Frontal cortex (tissue), 3 donors: ENCODE measurements at regions not wholly inside any gene's neighbourhood (a gene's known extent, or its start where the extent isn't known, plus 50 kb on each side); places are given as distances from the start of the nearest gene placed in this dataset.
"Not testable (repeated sequence)": the region's sequence is repeated elsewhere in the genome, so short reads cannot be mapped to it uniquely, and the experiment has no call there.

Source experiments
- DNase-seq, 2 donors: peaks; one replicate each; pipeline ENCODE4 v3.0.0; 2012; ENCODE audit warnings: low spot score in 2 of 2
- FAIRE-seq: peaks from 2 replicates; lab custom pipeline; 2012; peaks lifted over from hg19 to GRCh38; lab: Jason Lieb, UNC
- donor health status: control.
- donor health status: control.
- donor health status: control.

DNA sequence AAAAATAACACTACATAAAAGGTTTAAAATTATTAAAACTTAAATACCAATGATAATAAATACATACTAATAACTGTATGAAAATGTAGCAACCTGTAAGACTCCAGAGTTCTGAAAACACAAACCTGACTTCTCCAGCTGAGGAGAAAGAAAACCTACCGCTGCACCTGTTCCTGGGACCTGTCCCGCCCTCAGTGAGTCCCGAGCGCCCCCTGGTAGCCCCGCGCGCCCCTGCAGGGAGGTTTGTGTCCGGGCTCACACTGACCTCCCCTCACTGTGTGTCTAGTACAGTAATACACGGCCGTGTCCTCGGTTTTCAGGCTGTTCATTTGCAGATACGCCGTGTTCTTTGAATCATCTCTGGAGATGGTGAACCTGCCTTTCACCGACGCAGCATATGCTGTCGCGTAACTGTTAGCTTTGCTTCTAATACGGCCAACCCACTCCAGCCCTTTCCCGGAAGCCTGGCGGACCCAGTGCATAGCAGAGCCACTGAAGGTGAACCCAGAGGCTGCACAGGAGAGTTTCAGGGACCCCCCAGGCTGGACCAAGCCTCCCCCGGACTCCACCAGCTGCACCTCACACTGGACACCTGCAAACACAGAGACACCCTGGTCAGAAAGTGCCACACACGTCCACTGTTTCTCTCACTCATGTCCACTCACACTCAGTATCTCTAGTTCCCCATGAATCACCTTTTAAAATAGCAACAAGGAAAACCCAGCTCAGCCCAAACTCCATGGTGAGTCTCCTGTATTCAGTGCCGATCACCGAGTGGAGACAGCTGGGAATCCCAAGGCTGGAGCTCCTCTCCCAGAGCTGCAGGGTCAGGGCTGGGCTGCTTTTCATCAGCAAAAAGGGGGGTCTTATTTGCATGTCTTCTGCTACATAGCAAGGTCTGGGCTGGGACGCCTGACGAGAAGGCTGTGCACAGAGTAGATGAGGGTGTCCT is 1276.3 kb downstream of the TMEM121 start:
- DNase-seq (no peak), FAIRE-seq (no peak)

DNA sequence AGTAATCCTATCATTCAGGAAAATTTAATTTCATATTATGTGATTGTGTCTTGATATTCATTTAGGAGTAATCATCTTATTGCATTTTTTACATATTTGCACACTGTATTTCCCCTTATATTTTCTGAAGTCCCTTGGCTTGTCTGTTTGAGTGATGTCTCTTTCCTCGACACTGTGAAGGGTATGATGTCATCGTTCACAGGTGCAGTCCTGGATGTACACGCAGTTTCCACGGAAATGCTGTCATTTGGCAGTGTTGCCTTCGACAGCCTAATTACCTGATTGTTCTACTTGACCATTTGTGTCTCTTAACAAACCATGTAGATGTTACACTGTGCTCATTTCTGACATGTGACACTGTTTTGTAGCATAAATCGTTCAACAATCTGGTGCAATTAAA is 1277.0 kb downstream of the TMEM121 start:
- no peak for DNase-seq

DNA sequence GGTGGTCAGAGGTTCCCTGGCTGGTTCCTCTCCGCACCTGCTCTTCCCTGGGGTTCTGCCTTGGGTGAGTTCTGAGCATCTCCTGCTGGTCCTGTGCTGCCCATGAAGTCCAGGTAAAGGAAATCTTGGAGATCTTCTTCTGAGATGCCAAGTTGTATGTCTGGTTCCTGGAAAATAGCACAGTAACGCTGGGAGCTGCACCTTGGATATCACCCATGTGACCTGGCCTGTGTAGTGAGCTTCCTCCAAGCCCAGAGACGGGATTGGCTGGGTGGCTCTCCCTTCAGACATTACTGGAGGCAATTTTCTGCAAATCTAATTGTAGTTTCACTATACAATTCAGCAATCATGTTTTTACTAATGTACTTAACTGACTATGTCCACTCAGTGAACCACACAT is 1281.1 kb downstream of the TMEM121 start:
- no peak for FAIRE-seq
- DNase-seq, result no peak

More for the DNA sequence above, 1277.0 kb downstream of the TMEM121 start:
- FAIRE-seq, result no peak

DNA sequence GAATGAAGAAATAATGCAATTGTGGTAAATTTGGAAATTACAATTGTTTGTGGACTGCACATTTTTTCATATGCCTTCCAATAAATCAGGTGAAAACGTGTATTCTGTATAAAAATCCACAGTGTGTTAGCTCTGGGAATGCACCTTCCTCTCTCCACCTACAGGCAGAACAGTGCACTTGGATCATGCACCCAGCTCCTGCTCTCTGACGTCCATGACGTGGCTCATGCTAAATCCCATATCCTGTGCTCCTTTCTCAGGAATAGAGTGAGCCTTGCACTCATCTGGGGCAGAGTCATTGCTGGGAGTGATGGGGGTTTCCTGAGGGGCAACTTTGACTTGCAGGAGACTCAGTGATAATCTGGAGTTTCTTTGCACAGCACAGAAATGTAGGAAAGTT is 1282.1 kb downstream of the TMEM121 start:
- FAIRE-seq, result no peak
- DNase-seq, result no peak

DNA sequence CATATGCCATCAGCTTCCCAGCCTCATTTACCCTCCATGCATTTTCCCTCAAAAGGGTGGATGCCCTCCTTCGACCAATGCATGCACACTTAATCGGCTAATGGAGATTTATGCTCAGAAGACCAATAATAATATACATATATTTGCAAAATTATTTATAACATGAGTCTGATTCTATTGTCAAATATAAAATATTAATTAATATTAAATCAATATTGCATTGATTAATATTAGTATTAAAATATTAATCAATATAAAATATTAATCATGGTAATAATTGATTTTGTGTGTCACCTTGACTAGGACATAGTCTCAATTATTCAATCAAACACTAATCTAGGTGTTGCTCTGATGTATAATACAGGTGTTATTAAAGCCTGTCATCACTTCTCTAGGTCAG is 1282.5 kb downstream of the TMEM121 start:
- no peak for DNase-seq
- peak; percentile 62 for FAIRE-seq

DNA sequence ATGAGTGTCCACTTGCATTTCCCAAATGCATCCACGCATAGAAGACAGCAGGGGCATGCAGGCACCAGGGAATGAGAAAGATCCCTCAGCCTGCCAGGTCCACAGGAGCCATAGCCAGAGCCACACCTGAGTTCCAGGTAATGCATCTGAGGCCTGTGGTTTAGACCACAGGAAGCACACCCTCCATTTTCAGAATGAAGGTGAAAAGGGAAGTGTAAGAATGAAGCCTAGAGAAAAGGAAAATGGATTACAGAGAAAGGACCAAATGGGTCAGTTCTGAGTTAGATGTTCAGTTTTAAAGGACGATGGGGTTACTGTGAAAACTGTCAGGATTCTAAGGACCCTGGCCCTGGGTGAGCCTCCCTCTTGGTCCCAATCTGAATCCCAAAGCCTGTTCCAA is 1283.2 kb downstream of the TMEM121 start:
- DNase-seq (no peak), FAIRE-seq (no peak)

DNA sequence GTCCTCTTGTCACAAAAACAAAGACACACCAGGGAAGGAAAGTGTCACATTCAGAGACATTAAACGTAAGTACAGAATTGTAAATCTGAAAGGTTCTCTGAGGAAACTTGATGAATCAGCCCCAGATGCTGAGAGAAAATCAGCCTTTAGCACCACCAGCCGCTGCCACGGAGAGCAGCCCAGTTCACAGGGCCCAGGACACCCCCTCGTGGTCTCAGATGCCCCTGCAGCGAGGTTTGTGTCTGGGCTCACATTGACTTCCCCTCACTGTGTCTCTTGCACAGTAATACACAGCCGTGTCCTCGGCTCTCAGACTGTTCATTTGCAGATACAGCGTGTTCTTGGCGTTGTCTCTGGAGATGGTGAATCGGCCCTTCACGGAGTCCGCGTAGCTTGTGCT is 1283.8 kb downstream of the TMEM121 start:
- DNase-seq, FAIRE-seq: not testable (repeated sequence)

DNA sequence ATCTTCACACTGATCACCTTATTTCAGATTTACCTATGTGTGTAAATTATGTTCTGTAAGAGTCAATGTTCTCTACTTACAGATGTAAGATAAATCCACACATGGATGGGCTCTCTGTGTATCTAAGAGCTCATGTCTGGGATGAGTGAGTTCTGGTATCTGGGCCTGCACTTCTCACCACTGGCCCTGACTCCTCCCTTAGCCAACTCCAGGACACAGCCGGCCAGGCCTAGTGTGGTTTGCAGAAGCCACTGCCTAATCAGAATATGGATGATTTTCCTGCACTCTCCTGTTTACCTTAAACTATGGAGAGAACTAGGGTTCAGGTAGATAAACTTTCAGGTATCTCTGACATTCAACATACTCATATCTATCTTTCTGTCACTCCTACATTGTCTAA is 1284.8 kb downstream of the TMEM121 start:
- FAIRE-seq, result no peak
- no peak for DNase-seq

DNA sequence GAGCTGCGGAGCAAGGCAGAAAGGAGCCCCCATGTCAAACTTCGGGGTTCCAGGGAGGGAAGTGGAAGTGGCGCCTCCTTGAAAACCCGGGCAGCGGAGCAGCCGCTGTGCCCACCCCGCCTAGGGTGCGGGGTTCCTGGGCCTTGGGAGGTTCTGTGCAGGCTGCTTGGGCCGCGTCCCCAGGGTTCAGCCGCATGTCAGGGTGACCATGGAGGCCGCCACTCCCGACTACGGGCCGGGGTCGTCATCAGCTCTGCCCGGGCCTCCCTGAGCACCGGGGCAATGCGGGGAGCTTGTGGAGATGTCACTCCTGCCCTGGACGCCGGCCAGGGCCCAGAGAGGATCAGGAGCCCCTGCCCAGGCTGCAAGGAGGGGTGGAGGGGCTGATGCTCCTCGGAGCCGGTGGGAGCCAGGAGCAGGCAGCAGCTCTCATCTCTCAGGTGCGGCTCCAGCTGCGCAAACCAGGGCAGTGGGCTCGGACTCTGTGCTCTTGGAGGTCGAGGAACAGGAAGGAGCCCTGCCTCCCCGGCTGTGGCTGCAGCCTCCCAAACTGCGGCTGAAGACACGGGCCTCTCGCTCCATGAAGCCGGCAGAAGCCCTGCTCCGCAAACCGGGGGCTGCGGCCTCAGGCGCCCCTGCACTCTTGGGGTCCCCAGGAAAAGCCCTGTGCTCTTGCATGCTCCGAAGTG is 1286.5 kb downstream of the TMEM121 start:
- no peak for DNase-seq
- no peak for FAIRE-seq

DNA sequence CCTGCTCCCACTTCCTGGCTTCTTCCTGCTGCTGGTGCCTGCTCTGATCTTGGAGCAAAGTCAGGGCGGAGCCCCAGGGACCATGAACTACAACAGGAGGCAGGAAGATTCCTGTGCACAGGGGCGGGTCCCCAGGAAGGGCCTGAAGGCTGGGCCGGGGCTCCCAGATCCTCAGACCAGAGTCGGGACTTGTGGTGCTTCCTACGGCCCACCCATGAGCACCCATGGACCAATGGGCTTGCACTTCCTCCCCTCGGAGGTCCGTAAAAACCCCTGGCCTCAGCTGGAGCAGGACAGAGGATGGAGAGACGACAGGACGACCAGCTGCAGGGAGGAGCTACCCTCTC is 1287.1 kb downstream of the TMEM121 start:
- FAIRE-seq (no peak), DNase-seq (no peak)

DNA sequence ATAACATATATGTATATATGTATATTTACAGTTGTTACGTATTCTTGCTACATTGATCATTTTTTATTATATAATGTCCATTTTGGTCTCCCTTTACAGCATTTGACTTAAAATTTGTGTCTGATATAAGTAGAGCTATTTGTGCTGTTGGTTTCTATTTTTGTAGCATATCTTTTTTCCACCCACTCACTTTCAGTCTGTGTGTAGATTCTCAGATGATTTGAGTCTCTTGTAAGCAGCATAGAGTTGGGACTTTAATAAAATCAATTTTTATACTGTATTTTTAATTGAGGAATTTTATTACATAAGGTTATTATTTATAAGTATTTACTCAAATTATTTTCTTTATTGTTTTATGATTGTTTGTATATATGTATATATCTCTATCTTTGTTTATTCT is 1293.7 kb downstream of the TMEM121 start:
- no peak for DNase-seq
- FAIRE-seq, result peak; percentile 93

DNA sequence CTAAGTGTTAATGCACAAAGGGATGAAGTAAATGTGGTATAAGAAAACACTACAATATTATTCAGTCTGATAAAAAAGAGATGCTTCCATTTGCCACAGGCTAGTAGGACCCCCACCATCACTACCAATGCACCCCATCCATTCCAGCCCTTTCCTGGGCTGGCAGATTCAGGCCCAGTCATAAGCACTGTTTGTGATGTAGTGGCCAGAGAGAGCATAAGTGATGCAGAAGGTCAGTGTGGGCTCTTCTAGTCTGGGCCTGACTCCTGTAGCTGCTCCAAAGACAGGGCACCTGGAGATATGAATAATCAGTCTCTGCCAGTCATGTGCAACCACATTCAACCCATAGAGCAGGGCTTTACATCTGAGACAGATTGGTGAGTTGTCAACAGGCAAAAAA is 1294.7 kb downstream of the TMEM121 start:
- no peak for DNase-seq
- FAIRE-seq, result no peak

DNA sequence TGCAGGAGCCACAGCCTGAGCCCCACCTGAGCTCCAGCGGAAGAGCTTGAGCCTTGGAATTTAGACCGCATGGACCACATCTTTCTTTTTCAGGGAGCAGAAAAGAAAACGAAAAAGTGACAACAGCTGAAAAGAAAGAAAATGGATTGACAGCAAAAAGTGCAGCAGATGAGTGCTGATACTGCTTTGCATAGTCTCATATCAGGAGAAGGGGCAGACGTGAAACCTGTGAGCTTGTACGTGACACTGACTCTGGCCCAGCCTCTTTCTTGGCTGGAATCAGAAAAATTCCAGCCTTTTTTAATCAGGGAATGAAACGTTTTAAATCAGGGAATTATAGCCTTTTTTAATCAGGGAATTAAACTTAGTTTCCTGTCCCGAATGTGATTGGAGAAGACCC is 1296.5 kb downstream of the TMEM121 start:
- FAIRE-seq (no peak), DNase-seq (no peak)

DNA sequence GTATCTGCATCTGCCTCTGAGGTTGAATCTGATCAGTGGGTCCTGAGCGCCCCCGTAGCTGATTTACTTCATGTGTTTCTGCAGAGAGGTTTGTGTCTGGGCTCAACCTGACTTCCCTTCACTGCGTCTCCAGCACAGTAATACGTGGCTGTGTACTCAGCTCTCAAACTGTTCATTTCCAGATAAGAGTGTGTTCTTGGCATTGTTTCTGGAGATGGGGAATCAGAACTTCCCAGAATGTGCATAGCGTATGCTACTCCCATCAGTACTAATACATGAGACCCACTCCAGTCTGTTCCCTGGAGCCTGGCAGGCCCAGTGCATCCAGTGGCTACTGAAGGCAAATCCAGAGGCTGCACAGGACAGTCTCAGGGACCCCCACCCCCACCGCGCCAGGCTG is 1297.2 kb downstream of the TMEM121 start:
- no peak for DNase-seq
- no peak for FAIRE-seq

DNA sequence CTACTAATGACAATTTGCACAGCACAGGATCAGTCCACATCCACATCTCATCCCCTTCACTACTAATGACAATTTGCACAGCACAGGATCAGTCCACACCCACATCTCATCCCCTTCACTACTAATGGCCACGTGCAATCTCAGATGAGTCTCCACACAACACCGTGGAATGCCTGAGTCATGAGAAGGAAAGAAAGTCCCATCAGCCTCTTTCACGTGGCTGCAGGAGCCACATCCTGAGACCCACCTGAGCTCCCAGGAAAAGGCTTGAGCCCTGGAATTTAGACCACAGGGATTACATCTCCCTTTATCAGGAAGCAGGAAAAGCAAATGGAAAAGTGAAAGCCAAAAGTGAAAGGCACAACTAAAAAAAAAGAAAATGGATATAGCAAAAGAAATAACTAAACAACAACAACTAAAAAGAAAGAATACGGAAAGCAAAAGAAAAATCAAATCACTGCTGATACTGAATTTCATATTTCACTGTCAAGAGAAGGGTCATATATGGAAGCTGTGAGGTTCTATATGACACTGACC is 1300.5 kb downstream of the TMEM121 start:
- FAIRE-seq (no peak), DNase-seq (no peak)

DNA sequence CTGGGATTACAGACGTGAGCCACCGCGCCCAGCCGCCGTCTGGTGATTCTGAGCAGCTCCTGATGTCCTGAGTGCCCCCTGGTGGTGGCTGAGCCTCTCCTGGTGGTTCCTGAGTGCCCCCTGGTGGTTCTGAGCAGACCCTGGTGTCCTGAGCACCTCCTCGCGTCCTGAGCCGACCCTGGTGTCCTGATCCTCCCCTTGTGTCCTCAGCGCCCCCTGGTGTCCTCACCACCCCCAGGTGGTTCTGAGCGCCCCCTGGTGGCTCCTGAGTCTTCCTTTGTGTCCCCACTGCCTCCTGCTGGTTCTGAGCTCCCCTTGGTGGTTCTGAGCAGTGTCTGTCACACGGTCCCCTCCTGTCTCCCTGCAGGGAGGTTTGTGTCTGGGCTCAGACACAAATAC is 1304.9 kb downstream of the TMEM121 start:
- DNase-seq (no peak), FAIRE-seq (no peak)

DNA sequence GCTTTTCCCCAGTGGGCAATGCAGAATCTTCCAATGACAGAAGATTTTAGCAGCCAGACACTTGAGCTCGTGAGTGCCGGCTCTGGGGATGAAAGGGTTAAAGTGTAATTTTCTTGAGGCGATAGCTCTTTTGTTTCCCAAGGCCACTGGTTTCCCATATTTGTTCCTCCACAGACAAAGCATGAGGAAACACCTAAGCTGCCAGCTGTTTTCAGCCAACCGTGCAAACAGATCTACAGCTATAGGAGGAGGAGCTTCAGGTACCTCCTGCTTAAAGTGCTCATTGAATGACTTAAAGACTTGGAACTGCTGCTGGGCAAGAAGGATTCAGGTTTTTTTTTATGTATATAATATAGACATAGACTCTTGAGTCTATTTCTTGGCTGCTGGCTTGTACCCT is 1311.5 kb downstream of the TMEM121 start:
- no peak for FAIRE-seq
- DNase-seq, result no peak

DNA sequence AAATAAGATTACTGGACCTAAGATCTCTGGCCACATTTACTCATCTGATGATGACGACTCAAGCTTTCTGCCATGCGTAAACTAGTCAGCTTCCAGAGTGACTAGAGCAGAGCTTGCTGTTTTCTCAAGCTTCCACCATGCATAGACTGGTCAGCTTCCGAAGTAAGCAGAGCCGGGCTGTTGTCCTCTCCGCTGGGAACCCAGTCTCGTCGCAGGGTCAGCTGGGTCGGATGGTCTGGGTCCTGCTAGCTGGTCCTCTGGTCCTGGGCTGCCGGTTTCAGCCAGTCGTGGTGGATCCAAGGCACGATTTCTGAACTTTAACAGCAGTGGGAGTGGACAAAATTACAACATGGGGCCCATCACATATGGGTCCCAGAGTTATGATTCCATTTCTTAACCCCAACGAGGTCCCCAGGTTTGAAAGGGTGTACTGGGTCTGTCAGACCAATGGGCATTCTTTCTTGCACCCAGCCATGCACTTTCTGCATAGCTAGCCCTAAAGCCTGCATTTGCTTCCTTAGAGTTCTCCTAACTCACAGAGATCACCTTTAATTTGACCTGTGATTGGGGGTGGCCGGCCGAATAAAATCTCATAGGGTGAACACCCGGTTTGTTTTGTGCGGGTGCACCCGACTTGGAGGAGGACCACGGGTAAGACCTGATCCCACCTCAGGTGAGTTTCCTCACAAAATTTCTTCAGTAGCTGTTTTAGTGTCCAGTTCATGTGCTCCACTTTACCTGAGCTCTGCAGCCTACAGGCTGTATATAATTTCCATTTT is 1312.8 kb downstream of the TMEM121 start:
- FAIRE-seq, result no peak
- DNase-seq, result no peak

DNA sequence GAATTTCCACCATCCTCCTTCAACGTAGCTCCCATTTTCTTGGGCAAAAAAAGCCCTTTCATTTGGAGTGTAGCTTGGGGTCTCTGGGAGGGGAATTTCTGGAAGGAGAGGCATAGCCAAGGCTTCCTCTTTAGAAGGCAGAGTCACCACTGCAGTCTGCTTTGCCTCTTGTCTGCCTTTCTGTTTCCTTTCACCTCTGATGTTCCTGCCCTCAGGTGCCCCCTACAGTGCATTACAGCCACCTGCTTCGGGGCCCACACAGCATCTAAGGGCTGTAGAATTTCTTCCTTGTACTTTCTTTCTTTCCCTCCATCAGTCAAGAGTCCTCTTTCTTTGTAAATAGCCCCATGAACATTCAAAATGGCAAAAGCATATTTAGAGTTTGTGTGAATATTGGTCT is 1313.9 kb downstream of the TMEM121 start:
- FAIRE-seq (no peak), DNase-seq (no peak)

DNA sequence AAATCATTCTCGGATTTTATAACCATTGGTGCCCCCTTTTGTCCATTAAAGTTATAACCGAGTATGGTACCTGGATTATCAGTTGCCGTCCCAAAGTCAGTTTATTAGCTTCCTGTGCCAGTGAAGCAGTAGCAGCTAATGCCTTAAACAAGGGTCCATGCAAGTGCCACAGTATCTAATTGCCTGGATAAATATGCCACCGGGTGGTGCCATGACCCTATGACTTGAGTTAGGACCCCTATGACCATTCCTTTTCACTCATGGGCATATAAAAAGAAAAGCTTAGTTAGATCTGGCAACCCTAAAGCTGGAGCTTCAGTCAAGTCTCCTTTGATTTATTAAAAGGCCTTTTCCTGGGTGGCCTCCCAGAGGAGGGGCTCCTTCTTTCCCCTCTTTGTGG is 1314.6 kb downstream of the TMEM121 start:
- no peak for DNase-seq
- FAIRE-seq, result no peak
